ENCODE measurements at regions not wholly inside any gene's neighbourhood (a gene's known extent, or its start where the extent isn't known, plus 50 kb on each side); places are given as distances from the start of the nearest gene placed in this dataset.

DNA sequence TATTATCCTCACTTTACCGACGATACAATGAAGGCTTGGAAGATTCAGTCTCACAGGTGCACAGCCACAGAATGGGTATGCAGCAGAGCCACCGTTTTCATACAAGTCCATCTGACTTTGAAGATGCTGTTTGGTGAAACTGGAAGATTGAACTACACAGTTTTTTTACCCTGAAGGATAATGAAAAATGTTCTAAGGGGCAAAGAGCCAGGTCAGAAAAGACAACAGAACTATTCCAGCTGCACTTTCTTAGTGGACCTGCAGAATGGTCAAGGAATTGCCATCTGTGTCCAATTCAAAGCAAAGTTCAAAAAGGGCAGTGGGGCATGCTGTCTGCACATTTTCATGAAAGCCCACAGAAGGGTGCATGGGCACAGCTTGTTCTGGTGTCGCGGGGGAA lies 127.6 kb upstream of the PDZRN3 start:
- intact Hi-C loops (cut with micrococcal nuclease; ENCODE audit: unreplicated experiment): no loop called here
- ChIA-PET POLR2A (no interaction called here), RAD21 (ENCODE audit: unreplicated experiment) (no interaction called here)
- TF ChIP-seq, protein P1, sequence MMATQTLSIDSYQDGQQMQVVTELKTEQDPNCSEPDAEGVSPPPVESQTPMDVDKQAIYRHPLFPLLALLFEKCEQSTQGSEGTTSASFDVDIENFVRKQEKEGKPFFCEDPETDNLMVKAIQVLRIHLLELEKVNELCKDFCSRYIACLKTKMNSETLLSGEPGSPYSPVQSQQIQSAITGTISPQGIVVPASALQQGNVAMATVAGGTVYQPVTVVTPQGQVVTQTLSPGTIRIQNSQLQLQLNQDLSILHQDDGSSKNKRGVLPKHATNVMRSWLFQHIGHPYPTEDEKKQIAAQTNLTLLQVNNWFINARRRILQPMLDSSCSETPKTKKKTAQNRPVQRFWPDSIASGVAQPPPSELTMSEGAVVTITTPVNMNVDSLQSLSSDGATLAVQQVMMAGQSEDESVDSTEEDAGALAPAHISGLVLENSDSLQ (IDR thresholded peaks at IDR 0.05): no peak
- TF ChIP-seq EGR1 (IDR thresholded peaks at IDR 0.05; ENCODE audit: borderline replicate concordance in 1 of 2, low read depth in 2 of 2, low read length in 2 of 2) (no peak), USF1 (IDR thresholded peaks at IDR 0.05; ENCODE audit: borderline replicate concordance, extremely low read length, insufficient read depth, low read depth, low read length) (no peak), SREBF1 (IDR thresholded peaks at IDR 0.05; ENCODE audit: low read length) (no peak), IRF4 (IDR thresholded peaks at IDR 0.05; ENCODE audit: low read depth, low read length) (no peak), BACH1 (IDR thresholded peaks at IDR 0.05; ENCODE audit: borderline replicate concordance) (no peak), SUPT20H (IDR thresholded peaks at IDR 0.05; ENCODE audit: borderline replicate concordance, control insufficient read depth, low read depth, low read length) (no peak), MEF2B (IDR thresholded peaks at IDR 0.05; ENCODE audit: partially characterized antibody, poor library complexity, severe bottlenecking) (no peak), SMAD1 (IDR thresholded peaks at IDR 0.05; ENCODE audit: low read depth, partially characterized antibody) (no peak), EZH2 (IDR thresholded peaks at IDR 0.05; ENCODE audit: borderline replicate concordance, control insufficient read depth, low read depth, low read length) (no peak), PAX8 (IDR thresholded peaks at IDR 0.05) (no peak), GATAD2B (conservative IDR thresholded peaks at IDR 0.05; ENCODE audit: low read depth) (no peak), RELB (IDR thresholded peaks at IDR 0.05; ENCODE audit: low read depth) (no peak)
- TF ChIP-seq, protein P2, sequence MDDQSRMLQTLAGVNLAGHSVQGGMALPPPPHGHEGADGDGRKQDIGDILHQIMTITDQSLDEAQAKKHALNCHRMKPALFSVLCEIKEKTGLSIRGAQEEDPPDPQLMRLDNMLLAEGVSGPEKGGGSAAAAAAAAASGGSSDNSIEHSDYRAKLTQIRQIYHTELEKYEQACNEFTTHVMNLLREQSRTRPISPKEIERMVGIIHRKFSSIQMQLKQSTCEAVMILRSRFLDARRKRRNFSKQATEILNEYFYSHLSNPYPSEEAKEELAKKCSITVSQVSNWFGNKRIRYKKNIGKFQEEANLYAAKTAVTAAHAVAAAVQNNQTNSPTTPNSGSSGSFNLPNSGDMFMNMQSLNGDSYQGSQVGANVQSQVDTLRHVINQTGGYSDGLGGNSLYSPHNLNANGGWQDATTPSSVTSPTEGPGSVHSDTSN (IDR thresholded peaks at IDR 0.05; ENCODE audit: insufficient replicate concordance, low read depth, low read length): no peak

More for the DNA sequence above, 127.6 kb upstream of the PDZRN3 start:
- ATAC-seq (no peak), DNase-seq (ENCODE audit: low read depth, low spot score) (no peak), FAIRE-seq (no peak)
- Histone ChIP-seq H3K9me3 (replicated peaks; ENCODE audit: control insufficient read depth, insufficient read depth, low read length) (no peaks in the 10 kb centered on the region), H3K79me2 (ENCODE audit: control insufficient read depth, insufficient read depth, low read length) (no peaks in the 10 kb centered on the region), H3K36me3 (ENCODE audit: control insufficient read depth in 2 of 2, insufficient read depth in 2 of 2, low read length in 1 of 2) (no peaks in the 10 kb centered on the region), H3K4me2 (ENCODE audit: control insufficient read depth, insufficient read depth) (no peak overlapping the region), H2AFZ (ENCODE audit: control insufficient read depth, low read depth, low read length) (no peak overlapping the region), H3K4me1 (ENCODE audit: control insufficient read depth, insufficient read depth, low read length) (no peaks in the 10 kb centered on the region), H3K27me3 (replicated peaks in 1 of 2; ENCODE audit: control insufficient read depth in 2 of 2, insufficient read depth in 2 of 2, low read length in 1 of 2) (no peaks in the 10 kb centered on the region; a peak in 1 of 4 replicates), H3K27ac (ENCODE audit: control insufficient read depth, insufficient read depth) (no peak overlapping the region), H3K4me3 (no peak overlapping the region), H4K20me1 (ENCODE audit: control insufficient read depth, insufficient read depth) (no peaks in the 10 kb centered on the region), H3K9ac (ENCODE audit: control insufficient read depth, insufficient read depth, low read length) (no peak overlapping the region)
- no TSS peak for BruUV-seq (replicated peaks)
- in situ Hi-C loops (cut with MboI): no loop called here
- 37% methylated on average over 5 of the region's 5 CpGs for WGBS (ENCODE audit: insufficient coverage, insufficient replicate concordance, low lambda C conversion rate, missing lambda C conversion rate)
- CTCF ChIA-PET: no interaction called here
- SMC1A ChIA-PET (ENCODE audit: uncharacterized antibody, unreplicated experiment): no interaction called here

All from GM12878 (cell line).